HG02678 (cell line): ENCODE measurements at regions not wholly inside any gene's neighbourhood (a gene's known extent, or its start where the extent isn't known, plus 50 kb on each side); places are given as distances from the start of the nearest gene placed in this dataset.

Experiments used
- ATAC-seq: cut with Tn5 transposase; IDR thresholded peaks from one replicate; pipeline ENCODE4 v1.9.1; 2021; ENCODE audit warnings: mild to moderate bottlenecking, moderate library complexity; ENCODE audit not compliant: unreplicated experiment

DNA sequence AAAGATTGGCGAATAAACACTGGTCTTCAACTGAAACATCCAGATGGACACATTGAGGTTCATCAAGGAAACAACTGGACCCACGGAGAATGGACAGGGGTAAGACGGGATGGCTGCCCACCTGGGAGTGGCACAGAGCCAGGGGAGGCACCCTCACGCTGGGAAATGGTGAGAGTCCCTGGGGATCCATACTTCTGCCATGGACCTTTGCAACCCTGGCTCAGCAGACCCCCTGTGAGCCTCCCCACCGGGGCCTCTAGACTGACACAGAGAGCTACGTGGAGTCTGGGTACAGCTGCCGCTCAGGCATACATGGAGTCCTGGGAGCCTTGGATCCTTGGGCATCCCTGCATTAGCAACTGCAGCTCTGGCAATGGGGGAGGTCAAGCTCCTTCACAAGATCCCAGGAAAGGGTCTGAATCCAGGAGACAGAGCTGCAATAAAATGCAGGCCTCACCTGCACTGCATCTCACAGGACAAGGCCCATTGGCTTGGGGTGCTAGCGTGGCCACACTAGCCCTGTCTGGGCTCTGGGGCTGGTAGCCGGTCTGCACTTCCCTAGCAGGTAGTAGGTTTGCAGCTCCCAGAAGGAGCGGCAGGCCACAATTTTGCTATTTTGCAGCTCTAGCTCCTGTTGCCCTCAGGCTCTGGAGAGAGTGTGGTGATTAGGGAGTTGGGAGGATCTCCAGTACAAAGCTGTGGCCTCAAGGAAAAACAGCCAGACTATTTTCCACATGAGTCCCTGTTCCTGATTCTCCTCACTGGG, 496.4 kb upstream of the LRRC4C start:
- ATAC-seq: no peak

DNA sequence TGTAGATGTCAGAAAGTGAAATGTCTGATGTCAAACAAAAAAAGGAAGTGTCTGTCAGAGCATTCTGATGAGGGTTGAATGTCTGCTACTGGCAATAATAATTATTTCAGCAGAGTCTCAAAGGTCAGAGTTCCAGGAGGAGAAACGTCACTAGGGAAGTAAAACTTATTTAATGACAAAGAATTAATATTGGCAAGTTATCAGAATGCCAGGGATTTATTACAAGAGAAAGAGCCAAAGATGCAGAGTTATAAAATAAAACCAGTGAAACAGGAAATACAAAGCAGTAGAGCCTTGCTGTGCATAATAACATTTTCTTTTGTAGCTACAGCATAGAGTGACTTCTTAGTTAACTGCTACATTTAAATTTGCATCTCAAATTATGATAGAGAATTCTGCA, 504.0 kb upstream of the LRRC4C start:
- no peak for ATAC-seq

DNA sequence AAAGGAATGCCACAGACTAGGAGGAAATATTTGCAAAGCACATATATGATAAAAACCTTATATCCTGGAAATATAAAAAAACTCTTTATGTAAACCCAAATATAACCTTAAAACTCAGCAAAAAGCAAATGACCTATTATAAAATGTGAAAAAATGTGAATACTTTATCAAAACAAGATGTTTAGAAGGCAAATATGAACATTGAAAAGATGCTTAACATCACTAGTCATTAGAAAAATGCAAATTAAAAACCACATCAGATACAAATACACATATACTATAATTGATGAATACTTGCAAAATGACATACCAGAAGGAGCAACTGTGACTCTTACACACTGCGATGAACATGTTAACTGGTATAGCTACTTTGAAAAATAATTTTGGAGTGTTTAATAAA, 511.2 kb upstream of the LRRC4C start:
- no peak for ATAC-seq

DNA sequence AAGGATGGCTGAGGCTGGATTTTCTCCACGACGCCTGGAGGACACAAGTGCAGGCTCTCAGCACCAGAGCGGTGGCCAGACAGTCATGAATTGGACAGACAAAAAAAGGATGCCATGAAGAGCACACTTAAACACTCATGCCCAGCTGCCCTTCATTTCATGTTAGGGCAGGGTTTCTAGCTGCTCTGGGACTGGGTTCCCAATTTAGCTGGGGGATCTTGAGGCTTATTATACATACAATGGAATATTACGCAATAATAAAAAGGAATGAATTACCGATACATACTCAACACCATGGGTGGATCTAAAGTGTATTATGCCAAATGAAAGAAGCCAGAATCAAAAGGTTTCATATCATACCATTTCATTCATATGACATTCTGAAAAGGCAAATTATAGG, 512.1 kb upstream of the LRRC4C start:
- no peak for ATAC-seq

DNA sequence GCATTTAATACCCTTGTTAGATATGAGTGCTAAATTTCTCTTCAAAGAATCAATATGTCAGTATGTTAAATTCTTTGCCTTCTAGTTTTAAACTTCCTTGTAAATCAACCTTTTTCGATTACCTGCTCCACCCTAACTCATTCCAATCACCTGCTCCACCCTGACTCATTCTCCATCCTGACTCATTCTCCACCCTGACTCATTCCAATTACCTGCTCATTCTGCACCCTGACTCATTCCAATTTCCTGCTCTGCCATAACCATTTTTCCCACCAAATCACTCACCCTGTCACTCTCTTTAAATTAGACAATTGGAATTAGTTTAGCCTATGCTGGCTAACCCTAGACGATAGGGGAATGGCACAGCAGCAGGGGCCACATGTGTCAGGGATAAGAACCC, 519.5 kb upstream of the LRRC4C start:
- no peak for ATAC-seq

DNA sequence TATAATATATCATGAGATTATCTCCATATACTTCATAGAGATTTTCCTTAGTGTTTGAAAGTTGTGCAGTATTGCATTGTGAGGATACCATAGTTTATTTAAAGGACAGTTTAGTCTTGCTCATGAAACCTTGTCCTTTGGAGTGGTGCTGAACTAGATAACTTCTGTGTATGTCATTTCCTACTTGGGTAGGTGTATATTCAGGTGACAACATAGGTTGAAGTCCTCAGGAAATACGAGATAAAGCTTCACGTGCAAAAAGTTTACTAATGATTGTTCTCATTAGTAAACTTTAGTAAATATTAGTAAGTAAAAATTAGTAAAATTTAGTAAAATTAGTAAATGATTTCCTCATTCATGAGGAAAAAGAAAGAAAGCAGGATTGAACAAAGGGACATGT, 521.3 kb upstream of the LRRC4C start:
- ATAC-seq: no peak

DNA sequence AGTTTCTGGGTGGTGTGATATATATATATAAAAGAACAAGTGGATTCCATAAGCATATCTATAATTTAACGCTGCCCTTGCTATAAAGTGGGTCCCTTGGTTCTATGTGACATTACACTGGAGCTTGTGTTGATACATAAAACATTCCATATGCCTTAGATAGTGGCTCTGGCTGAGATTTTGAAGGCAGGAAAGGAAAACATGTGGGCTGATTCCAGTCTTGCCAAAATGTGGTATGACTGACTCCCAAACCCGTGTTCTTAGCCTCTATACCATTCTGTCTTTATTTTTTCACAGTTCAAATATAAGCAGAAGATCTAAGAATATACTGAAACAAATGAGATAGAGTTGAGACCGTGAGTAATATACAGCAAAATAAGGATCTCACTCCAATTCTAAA, 522.8 kb upstream of the LRRC4C start:
- no peak for ATAC-seq

DNA sequence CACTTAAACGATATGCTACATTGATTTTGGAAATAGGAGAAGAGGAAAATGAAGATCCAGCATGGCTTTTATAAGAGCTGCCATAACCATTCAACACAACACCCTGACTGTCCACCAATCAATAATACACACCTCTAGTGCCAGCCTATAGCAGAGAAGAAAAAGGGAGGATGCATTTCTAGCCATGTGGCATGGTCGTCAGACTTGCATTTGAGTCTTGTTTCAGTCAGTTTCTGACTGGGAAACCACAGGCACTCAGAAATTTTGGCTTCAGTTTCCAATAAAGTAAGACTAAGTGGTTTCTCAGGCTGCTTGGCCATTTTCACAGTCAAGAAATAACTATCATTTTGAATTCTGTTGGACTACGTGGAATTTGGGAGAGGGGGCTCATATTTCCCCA, 523.5 kb upstream of the LRRC4C start:
- no peak for ATAC-seq

DNA sequence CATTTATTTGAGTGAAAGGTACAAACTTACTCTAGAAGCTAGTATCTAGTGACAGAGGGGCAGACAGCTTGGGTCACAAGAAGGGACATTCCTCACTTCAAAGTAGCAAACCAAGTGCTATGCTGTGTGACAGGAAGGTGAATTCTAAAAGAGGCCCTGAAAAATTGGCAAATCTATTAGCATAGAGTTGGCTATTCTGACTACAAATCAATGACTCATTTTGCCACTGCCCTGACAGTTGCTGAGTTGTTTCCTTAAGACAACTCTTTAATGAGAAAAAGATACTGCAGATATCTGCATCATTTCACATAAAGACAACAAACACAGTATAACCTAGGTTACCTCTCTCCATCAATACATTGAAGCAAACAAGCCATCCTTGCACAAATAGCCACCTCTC, 524.0 kb upstream of the LRRC4C start:
- ATAC-seq: no peak

DNA sequence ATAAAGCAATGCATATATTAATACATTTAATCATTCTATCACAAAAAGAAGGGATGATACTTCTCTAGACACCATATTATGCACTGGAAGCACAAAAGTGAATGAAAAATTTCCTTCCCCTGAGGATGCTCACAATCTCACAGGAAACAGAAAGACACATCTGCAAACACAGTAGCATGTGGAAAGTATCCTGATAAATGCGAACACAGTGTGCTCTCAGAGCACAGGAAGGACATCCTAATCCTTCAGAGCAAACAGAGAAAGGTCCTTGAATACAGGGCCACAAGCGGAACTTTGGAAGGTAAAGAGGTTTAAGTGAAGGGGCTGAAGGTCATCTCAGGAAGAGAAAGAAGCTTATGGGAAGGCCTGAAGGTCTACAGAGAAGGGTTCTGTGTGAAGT, 524.6 kb upstream of the LRRC4C start:
- no peak for ATAC-seq

DNA sequence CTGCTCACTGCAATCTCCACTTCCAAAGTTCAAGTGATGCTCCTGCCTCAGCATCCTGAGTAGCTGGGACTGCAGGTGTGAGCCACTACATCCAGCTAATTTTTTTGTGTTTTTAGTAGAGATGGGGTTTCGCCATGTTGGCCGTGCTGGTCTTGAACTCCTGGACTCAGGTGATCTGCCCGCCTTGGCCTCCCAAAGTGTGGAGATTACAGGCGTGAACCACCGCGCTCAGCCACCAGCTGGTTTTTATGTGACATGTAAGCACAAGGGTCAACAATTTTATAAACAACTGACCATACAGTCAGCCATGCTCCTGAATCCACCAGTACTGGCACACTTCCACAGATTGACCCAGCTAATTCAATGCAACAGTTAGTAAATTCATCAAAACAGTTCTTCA, 526.3 kb upstream of the LRRC4C start:
- ATAC-seq: no peak

DNA sequence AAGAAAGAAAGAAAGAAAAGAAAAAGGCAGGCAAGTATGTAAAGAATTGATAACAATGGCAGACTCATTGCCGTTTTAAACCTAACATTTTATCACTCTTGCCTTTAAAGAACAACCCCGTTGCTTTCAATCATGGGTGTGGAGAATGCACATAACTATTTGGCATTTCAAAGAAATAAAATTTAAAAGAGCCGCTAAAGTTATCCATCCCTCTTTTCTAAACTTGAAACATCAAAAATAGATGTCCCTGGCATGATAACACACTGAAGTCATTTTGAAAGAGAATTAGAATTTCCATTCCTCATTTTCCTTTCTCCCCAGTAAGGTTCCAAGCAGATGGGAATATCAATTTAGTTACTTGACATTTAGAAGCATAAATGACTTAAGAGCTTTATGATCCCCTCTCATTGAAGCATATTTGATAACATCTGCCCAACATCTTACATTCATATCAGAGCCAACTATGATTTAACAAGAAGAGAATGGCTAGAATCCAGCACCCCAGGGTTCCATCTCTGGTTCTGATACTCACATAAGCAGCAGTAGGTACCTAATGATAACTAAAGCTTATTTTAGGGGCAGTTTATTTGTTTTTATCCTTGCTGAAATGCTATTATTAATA, 529.6 kb upstream of the LRRC4C start:
- no peak for ATAC-seq

DNA sequence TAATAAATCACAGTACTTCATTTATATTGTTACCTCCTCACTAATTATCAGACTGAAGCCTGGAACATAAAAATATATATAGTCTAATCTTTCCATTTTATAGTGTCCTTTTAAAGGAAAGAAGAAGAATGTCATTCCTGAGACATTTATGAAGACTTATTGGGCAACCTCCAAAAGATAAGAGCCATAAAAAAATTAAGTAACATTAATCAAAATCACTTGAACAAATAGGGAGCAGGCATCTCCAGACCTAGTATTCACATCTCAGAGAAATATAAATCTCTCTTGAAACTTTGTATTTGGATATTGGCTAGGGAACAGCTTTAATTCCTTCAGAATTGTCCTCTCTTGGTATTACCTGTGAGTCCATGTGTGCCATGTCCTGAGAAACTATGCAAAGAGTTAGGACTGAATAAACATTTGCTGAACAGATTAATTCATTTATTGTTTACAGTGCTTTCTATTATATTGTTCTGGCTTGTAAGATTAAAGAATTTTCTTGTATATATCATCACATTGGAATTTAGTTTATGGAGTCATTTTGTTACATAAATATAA, 530.5 kb upstream of the LRRC4C start:
- ATAC-seq: no peak

DNA sequence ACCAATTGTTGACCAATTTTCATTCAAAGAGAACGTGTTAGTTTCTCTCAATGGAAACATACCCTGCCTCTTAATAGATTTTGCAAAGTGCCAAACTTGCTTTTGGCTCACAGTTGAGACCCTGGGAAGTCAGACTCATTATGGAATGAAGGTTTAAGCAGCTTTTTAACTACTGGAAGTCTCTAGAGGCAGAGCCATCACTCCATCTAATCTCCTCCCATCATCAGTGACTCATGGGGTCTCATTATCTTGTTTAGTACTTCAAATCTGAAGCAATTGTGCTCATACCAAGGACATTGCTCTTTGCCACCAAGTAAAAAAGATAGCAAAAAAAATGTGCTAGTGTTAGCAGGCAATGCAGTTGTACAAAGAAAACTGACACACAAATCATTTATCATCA, 537.1 kb upstream of the LRRC4C start:
- no peak for ATAC-seq

DNA sequence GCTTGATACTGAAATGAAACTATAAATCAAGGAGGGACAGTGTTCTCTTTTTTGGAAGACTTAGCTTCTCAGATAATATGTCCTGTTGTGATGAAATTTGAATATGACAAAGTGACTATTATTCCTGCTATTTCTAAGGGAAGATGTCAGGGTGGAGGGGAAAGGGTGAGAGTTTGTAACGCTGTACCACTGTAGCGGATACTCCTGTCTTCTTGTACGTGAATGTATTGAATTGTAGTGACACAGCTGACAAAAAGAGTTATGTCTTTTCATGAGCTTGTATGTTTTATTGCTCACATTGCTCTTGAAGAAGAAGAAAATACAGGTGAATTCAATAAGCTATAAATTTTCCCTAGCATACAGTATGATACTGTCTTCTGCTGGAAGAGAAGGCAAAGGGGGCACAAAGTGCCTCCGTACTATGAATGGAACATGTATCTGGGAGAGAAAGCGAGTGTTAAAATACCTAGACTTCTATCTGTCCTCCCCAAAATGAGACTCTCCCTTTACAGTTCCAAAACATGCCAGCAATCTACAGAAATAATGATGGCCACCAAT, 538.5 kb upstream of the LRRC4C start:
- no peak for ATAC-seq

DNA sequence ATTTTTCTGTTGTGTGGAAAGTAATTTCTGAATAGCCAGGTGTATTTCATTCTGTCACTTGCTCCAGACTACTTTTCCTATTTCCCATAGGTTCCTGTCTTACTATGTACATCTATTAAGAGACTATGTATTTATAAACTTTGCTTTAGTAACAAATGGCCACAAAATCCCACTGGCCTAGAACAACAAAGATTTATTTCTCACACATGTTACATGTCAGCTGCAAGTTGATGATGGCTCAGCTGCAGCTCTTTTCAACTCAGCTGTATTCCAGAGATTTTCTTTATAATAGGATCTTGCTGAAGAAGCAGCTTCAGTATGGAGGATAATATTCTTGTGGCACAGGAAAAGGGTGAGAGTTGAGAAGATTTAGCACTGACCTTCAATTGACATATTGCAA, 539.6 kb upstream of the LRRC4C start:
- no peak for ATAC-seq

DNA sequence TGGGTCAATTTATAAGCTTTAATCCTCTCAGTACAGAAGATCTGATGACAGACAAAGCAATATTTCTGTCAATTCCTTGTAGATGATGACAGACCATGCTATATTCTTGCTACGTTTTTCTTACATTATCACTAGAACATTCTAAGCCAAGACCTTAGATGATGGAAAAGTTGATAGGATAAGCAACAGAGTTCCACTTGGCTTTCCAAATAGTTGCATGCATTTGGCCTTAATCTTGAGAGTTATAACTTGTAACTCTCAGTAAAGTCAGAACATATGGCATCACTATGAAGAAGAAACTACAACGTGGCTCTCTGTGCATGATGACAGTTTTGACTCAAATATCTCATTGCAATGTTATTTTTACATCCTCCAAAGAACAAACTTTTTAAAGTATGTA, 544.3 kb upstream of the LRRC4C start:
- ATAC-seq: no peak

DNA sequence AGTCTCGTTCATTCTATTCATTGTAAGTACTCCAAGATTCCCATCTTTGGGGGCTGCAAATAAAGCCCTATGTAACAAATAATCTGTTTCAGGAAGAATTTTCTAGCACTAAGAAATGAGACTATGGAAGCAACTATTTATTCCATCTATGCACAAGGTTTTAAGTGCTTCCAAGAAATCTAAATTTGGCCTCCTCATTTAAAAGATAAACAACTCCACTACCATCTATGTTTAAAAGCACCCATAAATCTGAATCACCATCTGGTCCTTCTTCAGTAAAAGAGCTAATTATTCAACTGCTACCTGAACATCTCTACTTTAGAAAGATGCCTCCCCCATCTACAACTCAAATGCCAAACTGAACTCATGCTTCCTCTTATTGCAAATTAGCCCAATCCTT, 547.3 kb upstream of the LRRC4C start:
- no peak for ATAC-seq

DNA sequence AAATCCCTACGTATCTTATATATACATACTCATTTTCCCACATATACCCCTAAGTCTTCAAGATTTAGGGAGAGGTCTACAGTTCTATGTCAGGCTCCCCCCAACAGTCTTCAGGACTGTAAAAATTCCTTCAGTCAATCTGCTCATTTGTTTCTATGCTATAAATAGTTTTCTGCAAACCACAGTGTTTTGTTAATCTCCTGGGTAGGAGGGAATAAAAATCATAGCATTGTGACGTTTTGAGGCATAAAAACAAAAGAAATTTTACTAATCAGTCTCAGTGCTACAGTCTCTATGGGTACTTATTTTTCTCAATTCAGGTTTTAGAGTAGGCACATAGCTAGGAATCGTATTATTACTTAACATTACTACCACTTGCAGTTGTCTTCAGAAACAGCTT, 552.8 kb upstream of the LRRC4C start:
- ATAC-seq: no peak

DNA sequence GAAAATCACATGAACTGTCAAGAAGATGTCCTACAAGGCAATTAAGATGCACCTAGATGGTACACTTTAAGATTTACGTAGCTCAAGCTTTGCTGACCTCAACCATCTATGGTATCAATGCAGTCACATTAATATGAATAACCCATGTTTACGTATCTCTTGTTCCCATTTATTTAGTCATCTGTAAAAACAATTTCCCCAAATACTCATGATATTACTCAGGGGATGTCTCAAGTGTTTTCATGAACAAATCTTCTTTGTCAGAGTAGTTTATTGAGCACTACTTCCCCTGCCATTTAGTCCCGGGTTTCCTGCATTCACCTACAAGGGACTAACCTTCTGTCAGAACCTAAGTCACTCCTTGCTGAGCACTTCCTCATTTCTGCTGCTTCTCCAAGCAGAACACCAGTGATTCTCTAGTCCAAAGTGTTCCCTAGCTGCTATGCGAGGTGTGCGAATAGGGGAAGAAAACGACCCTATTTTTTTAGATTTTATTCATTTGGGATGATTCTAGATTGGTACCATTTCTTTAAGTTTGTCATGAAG, 554.3 kb upstream of the LRRC4C start:
- ATAC-seq: no peak

DNA sequence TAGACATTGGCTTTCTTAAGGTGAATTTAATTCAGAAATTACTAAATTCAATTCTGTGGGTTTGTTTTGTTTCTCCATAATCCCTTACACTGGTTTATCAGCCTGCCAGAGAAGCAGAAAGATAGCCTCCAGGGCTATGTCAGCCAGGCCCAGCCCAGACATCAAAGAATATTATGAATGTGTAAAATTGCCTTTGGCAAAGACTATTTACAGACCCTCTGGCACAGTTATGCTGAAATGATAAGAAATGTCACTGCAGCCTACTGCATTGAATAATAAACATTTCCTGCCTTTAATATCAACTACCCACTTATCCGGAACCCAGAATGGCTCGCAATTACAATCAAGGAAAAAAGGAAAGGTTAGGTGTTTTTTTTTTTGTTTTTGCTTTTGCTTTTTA, 562.5 kb upstream of the LRRC4C start:
- no peak for ATAC-seq

DNA sequence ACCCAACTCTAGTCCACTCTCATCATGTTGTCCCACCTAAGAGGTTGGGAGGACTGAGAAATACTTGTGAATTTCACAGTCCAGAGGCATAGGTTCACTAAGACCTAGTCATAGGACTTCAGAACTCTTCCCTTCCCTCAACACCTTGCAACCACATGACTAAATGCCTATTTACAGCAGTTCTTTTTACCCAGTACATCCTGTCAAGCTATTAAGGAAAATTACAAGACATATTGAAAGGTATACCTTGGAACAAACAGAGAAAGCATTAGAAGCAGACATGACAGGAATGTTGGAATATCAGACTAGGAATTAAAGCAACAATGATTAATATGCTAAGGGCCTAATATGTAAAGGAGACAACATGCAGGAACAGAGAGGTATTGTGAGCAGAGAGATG, 563.8 kb upstream of the LRRC4C start:
- ATAC-seq: no peak
